ENCODE measurements at regions not wholly inside any gene's neighbourhood (a gene's known extent, or its start where the extent isn't known, plus 50 kb on each side); places are given as distances from the start of the nearest gene placed in this dataset.

DNA sequence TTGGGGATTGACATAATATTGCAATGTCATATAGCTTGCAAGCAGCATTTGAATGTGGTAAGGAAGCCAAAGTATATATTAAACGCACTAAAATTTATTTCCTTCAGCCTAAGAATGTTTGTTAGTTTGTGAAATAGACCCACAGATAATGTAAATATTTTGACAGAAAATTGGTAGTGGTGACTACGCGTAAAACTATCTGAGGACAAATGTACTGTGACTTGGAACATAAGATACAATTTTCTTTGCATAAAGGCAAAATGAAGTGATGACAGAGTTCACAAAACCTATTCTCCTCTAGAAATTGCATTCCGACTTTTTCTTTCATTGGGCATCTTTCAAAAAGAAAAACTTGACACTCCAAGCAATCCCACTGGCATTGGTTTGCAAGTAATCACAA is 411.1 kb upstream of the LRATD1 start:
- H3K36me3 ChIP-seq (ENCODE audit: control insufficient read depth in 2 of 2, insufficient read depth in 2 of 2, low read length in 2 of 2): no peaks in the 10 kb centered on the region
- no peaks in the 10 kb centered on the region for H3K4me1 ChIP-seq (ENCODE audit: control insufficient read depth, insufficient read depth, low read length)
- H3K27me3 ChIP-seq (ENCODE audit: control insufficient read depth in 1 of 2, insufficient read depth in 2 of 2, low read length in 2 of 2): no peaks in the 10 kb centered on the region
- H3K9ac ChIP-seq (ENCODE audit: low read length in 2 of 2): no peak overlapping the region
- no peak overlapping the region for H3K27ac ChIP-seq (ENCODE audit: low read length)
- no peaks in the 10 kb centered on the region for H3K9me3 ChIP-seq (ENCODE audit: control insufficient read depth in 2 of 2, low read length in 2 of 2)
- no peak overlapping the region for H3K4me3 ChIP-seq (ENCODE audit: low read length in 2 of 2)

DNA sequence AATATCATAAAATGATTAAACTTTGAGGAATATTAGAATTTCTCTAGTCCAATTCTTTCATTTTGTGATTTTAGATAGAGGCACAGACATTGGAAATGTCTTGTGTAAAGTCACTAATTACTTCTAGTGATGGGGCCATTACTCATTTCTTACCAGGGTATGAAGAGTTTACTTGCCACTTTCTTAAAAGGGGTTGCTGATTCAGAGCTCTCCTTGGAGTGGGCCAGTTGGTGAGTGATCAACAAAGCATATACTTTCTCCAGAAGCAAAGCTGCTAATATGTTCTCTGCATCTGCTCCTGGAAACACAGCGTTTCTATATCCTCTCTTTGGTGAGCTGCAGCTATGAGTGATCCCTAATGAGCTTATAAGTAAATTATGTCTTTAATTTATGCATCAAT is 408.9 kb upstream of the LRATD1 start:
- Histone ChIP-seq H3K27me3 (ENCODE audit: control insufficient read depth in 1 of 2, insufficient read depth in 2 of 2, low read length in 2 of 2) (no peaks in the 10 kb centered on the region), H3K9ac (ENCODE audit: low read length in 2 of 2) (no peak overlapping the region), H3K4me3 (ENCODE audit: low read length in 2 of 2) (no peak overlapping the region), H3K4me1 (ENCODE audit: control insufficient read depth, insufficient read depth, low read length) (no peaks in the 10 kb centered on the region), H3K9me3 (ENCODE audit: control insufficient read depth in 2 of 2, low read length in 2 of 2) (no peaks in the 10 kb centered on the region), H3K36me3 (ENCODE audit: control insufficient read depth in 2 of 2, insufficient read depth in 2 of 2, low read length in 2 of 2) (no peaks in the 10 kb centered on the region), H3K27ac (ENCODE audit: low read length) (no peak overlapping the region)

DNA sequence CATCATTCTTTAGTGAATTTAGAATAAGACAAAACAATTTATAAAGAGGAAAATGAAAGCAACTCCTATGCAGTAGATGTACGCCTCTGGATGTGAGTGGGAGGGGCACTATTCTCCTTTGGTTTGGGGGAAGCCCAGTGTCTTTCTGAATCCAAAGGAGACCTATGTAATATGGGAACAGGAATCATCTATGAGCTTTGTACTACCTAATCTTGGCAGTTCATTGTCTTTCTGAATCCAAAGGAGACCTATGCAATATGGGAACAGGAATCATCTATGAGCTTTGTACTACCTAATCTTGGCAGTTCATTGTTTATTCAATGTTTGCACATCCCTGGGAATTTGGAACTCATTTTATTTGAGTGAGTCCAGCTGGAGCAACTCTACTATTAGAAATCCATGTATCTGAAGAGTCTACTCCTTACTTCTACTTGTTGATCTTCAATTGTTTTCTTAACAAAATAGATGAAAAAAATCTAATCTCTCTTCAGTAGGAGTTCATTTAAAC is 401.1 kb upstream of the LRATD1 start:
- Histone ChIP-seq H3K9me3 (ENCODE audit: control insufficient read depth in 2 of 2, low read length in 2 of 2) (no peaks in the 10 kb centered on the region), H3K4me3 (ENCODE audit: low read length in 2 of 2) (no peak overlapping the region), H3K36me3 (ENCODE audit: control insufficient read depth in 2 of 2, insufficient read depth in 2 of 2, low read length in 2 of 2) (no peaks in the 10 kb centered on the region), H3K27me3 (ENCODE audit: control insufficient read depth in 1 of 2, insufficient read depth in 2 of 2, low read length in 2 of 2) (no peaks in the 10 kb centered on the region), H3K9ac (ENCODE audit: low read length in 2 of 2) (no peak overlapping the region), H3K4me1 (ENCODE audit: control insufficient read depth, insufficient read depth, low read length) (no peaks in the 10 kb centered on the region), H3K27ac (ENCODE audit: low read length) (no peak overlapping the region)

GRCh38 chr2:14232217-14232616 is 400.3 kb upstream of the LRATD1 start:
- Histone ChIP-seq H3K27me3 (ENCODE audit: control insufficient read depth in 1 of 2, insufficient read depth in 2 of 2, low read length in 2 of 2) (no peaks in the 10 kb centered on the region), H3K27ac (ENCODE audit: low read length) (no peak overlapping the region), H3K4me3 (ENCODE audit: low read length in 2 of 2) (no peak overlapping the region), H3K4me1 (ENCODE audit: control insufficient read depth, insufficient read depth, low read length) (no peaks in the 10 kb centered on the region), H3K9me3 (ENCODE audit: control insufficient read depth in 2 of 2, low read length in 2 of 2) (no peaks in the 10 kb centered on the region), H3K36me3 (ENCODE audit: control insufficient read depth in 2 of 2, insufficient read depth in 2 of 2, low read length in 2 of 2) (no peaks in the 10 kb centered on the region), H3K9ac (ENCODE audit: low read length in 2 of 2) (no peak overlapping the region)

DNA sequence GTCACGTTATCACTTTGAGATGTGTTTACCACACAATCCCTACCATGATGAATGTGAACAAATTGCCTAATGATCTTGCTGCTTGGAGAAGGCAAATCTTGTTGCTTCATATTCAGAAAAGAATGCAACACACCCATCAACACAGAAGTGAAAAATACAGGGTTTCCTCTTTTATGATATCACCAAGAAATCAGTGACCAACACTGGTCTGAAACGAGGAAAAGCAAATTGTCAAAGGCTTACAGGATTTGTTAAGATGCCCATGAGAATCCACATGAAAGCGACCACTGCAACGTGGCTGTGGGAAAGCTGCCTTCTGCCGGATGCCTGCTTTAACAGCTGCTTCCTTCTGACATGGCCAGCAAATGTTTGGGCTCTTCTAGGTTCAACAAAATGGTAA is 397.6 kb upstream of the LRATD1 start:
- Histone ChIP-seq H3K27ac (ENCODE audit: low read length) (no peak overlapping the region), H3K27me3 (ENCODE audit: control insufficient read depth in 1 of 2, insufficient read depth in 2 of 2, low read length in 2 of 2) (no peaks in the 10 kb centered on the region), H3K4me3 (ENCODE audit: low read length in 2 of 2) (no peak overlapping the region), H3K9ac (ENCODE audit: low read length in 2 of 2) (no peak overlapping the region), H3K36me3 (ENCODE audit: control insufficient read depth in 2 of 2, insufficient read depth in 2 of 2, low read length in 2 of 2) (no peaks in the 10 kb centered on the region), H3K4me1 (ENCODE audit: control insufficient read depth, insufficient read depth, low read length) (no peaks in the 10 kb centered on the region), H3K9me3 (ENCODE audit: control insufficient read depth in 2 of 2, low read length in 2 of 2) (no peaks in the 10 kb centered on the region)

- H3K9me3 ChIP-seq (ENCODE audit: control insufficient read depth in 2 of 2, low read length in 2 of 2): no peaks in the 10 kb centered on the region
- no peak overlapping the region for H3K4me3 ChIP-seq (ENCODE audit: low read length in 2 of 2)
- no peaks in the 10 kb centered on the region for H3K4me1 ChIP-seq (ENCODE audit: control insufficient read depth, insufficient read depth, low read length)
- no peaks in the 10 kb centered on the region for H3K36me3 ChIP-seq (ENCODE audit: control insufficient read depth in 2 of 2, insufficient read depth in 2 of 2, low read length in 2 of 2)
- H3K9ac ChIP-seq (ENCODE audit: low read length in 2 of 2): no peak overlapping the region
- no peak overlapping the region for H3K27ac ChIP-seq (ENCODE audit: low read length)
- no peaks in the 10 kb centered on the region for H3K27me3 ChIP-seq (ENCODE audit: control insufficient read depth in 1 of 2, insufficient read depth in 2 of 2, low read length in 2 of 2)
Observed at GRCh38 chr2:14235667-14236066, 396.9 kb upstream of the LRATD1 start.

- no peak overlapping the region for H3K9ac ChIP-seq (ENCODE audit: low read length in 2 of 2)
- no peak overlapping the region for H3K4me3 ChIP-seq (ENCODE audit: low read length in 2 of 2)
- H3K9me3 ChIP-seq (ENCODE audit: control insufficient read depth in 2 of 2, low read length in 2 of 2): no peaks in the 10 kb centered on the region
- no peaks in the 10 kb centered on the region for H3K36me3 ChIP-seq (ENCODE audit: control insufficient read depth in 2 of 2, insufficient read depth in 2 of 2, low read length in 2 of 2)
- no peaks in the 10 kb centered on the region for H3K4me1 ChIP-seq (ENCODE audit: control insufficient read depth, insufficient read depth, low read length)
- H3K27ac ChIP-seq (ENCODE audit: low read length): no peak overlapping the region
- H3K27me3 ChIP-seq (ENCODE audit: control insufficient read depth in 1 of 2, insufficient read depth in 2 of 2, low read length in 2 of 2): no peaks in the 10 kb centered on the region
Observed at GRCh38 chr2:14237902-14238301, 394.6 kb upstream of the LRATD1 start.

GRCh38 chr2:14239605-14240004 is 392.9 kb upstream of the LRATD1 start:
- no peaks in the 10 kb centered on the region for H3K27me3 ChIP-seq (ENCODE audit: control insufficient read depth in 1 of 2, insufficient read depth in 2 of 2, low read length in 2 of 2)
- H3K27ac ChIP-seq (ENCODE audit: low read length): no peak overlapping the region
- H3K36me3 ChIP-seq (ENCODE audit: control insufficient read depth in 2 of 2, insufficient read depth in 2 of 2, low read length in 2 of 2): no peaks in the 10 kb centered on the region
- no peak overlapping the region for H3K9ac ChIP-seq (ENCODE audit: low read length in 2 of 2)
- H3K4me3 ChIP-seq (ENCODE audit: low read length in 2 of 2): no peak overlapping the region
- H3K9me3 ChIP-seq (ENCODE audit: control insufficient read depth in 2 of 2, low read length in 2 of 2): no peaks in the 10 kb centered on the region
- no peaks in the 10 kb centered on the region for H3K4me1 ChIP-seq (ENCODE audit: control insufficient read depth, insufficient read depth, low read length)

GRCh38 chr2:14240868-14241267 is 391.6 kb upstream of the LRATD1 start:
- Histone ChIP-seq H3K27me3 (ENCODE audit: control insufficient read depth in 1 of 2, insufficient read depth in 2 of 2, low read length in 2 of 2) (no peaks in the 10 kb centered on the region), H3K9ac (ENCODE audit: low read length in 2 of 2) (no peak overlapping the region), H3K4me3 (ENCODE audit: low read length in 2 of 2) (no peak overlapping the region), H3K9me3 (ENCODE audit: control insufficient read depth in 2 of 2, low read length in 2 of 2) (no peaks in the 10 kb centered on the region), H3K36me3 (ENCODE audit: control insufficient read depth in 2 of 2, insufficient read depth in 2 of 2, low read length in 2 of 2) (no peaks in the 10 kb centered on the region), H3K27ac (ENCODE audit: low read length) (no peak overlapping the region), H3K4me1 (ENCODE audit: control insufficient read depth, insufficient read depth, low read length) (no peaks in the 10 kb centered on the region)

- H3K9ac ChIP-seq (ENCODE audit: low read length in 2 of 2): no peak overlapping the region
- no peaks in the 10 kb centered on the region for H3K36me3 ChIP-seq (ENCODE audit: control insufficient read depth in 2 of 2, insufficient read depth in 2 of 2, low read length in 2 of 2)
- H3K4me3 ChIP-seq (ENCODE audit: low read length in 2 of 2): no peak overlapping the region
- H3K4me1 ChIP-seq (ENCODE audit: control insufficient read depth, insufficient read depth, low read length): no peaks in the 10 kb centered on the region
- H3K9me3 ChIP-seq (ENCODE audit: control insufficient read depth in 2 of 2, low read length in 2 of 2): no peaks in the 10 kb centered on the region
- H3K27me3 ChIP-seq (ENCODE audit: control insufficient read depth in 1 of 2, insufficient read depth in 2 of 2, low read length in 2 of 2): no peaks in the 10 kb centered on the region
- no peak overlapping the region for H3K27ac ChIP-seq (ENCODE audit: low read length)
Observed at GRCh38 chr2:14245901-14246300, 386.6 kb upstream of the LRATD1 start.

GRCh38 chr2:14255135-14255820 is 377.2 kb upstream of the LRATD1 start:
- no peaks in the 10 kb centered on the region for H3K4me1 ChIP-seq (ENCODE audit: control insufficient read depth, insufficient read depth, low read length)
- no peaks in the 10 kb centered on the region for H3K9me3 ChIP-seq (ENCODE audit: control insufficient read depth in 2 of 2, low read length in 2 of 2)
- H3K27me3 ChIP-seq (ENCODE audit: control insufficient read depth in 1 of 2, insufficient read depth in 2 of 2, low read length in 2 of 2): no peaks in the 10 kb centered on the region
- H3K36me3 ChIP-seq (ENCODE audit: control insufficient read depth in 2 of 2, insufficient read depth in 2 of 2, low read length in 2 of 2): no peaks in the 10 kb centered on the region
- no peak overlapping the region for H3K27ac ChIP-seq (ENCODE audit: low read length)
- no peak overlapping the region for H3K4me3 ChIP-seq (ENCODE audit: low read length in 2 of 2)
- no peak overlapping the region for H3K9ac ChIP-seq (ENCODE audit: low read length in 2 of 2)

Measured in stomach smooth muscle (tissue), 2 donors.